ENCODE measurements at regions not wholly inside any gene's neighbourhood (a gene's known extent, or its start where the extent isn't known, plus 50 kb on each side); places are given as distances from the start of the nearest gene placed in this dataset.

- ChIA-PET POLR2A (no interaction called here), CTCF (interaction anchor here (1.4 kb wide), 1 partner anchor 10 kb away, joined by 3 read pairs; no protein-coding TSS in a partner anchor)
- TF ChIP-seq TFCP2L1 (CRISPR knock-in tag; IDR thresholded peaks at IDR 0.05), result no peak
- TF ChIP-seq ATOH8 (CRISPR knock-in tag; IDR thresholded peaks at IDR 0.05; ENCODE audit: low read depth), result no peak
- TF ChIP-seq HEYL (CRISPR knock-in tag; IDR thresholded peaks at IDR 0.05), result no peak
- TF ChIP-seq ZC3H11A (IDR thresholded peaks at IDR 0.05), result no peak
- no peak for TF ChIP-seq EHMT2 (IDR thresholded peaks at IDR 0.05; ENCODE audit: low read depth)
- TF ChIP-seq GATA3 (IDR thresholded peaks at IDR 0.05; ENCODE audit: borderline replicate concordance), result no peak
- TF ChIP-seq, protein P1, sequence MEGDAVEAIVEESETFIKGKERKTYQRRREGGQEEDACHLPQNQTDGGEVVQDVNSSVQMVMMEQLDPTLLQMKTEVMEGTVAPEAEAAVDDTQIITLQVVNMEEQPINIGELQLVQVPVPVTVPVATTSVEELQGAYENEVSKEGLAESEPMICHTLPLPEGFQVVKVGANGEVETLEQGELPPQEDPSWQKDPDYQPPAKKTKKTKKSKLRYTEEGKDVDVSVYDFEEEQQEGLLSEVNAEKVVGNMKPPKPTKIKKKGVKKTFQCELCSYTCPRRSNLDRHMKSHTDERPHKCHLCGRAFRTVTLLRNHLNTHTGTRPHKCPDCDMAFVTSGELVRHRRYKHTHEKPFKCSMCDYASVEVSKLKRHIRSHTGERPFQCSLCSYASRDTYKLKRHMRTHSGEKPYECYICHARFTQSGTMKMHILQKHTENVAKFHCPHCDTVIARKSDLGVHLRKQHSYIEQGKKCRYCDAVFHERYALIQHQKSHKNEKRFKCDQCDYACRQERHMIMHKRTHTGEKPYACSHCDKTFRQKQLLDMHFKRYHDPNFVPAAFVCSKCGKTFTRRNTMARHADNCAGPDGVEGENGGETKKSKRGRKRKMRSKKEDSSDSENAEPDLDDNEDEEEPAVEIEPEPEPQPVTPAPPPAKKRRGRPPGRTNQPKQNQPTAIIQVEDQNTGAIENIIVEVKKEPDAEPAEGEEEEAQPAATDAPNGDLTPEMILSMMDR (IDR thresholded peaks at IDR 0.05), result no peak
- TF ChIP-seq PHF8 (IDR thresholded peaks at IDR 0.05; ENCODE audit: borderline replicate concordance, low read depth), result no peak
- no peak for TF ChIP-seq FOSL2 (IDR thresholded peaks at IDR 0.05)
- no peak for TF ChIP-seq FOSL2 (CRISPR knock-in tag; IDR thresholded peaks at IDR 0.05)
- TF ChIP-seq EHF (CRISPR knock-in tag; IDR thresholded peaks at IDR 0.05), result no peak
- Histone ChIP-seq H3K4me2 (no peak overlapping the region), H3K4me3 (no peak overlapping the region), H3K27ac (no peak overlapping the region), H3K4me1 (no peaks in the 10 kb centered on the region), H3K9me3 (peaks cover 6% of the 10 kb centered on the region)
- no peak for DNase-seq (ENCODE audit: low read depth in 1 of 2, low spot score in 1 of 2)
- ATAC-seq, result no peak
- FAIRE-seq, result no peak
- WGBS (ENCODE audit: missing lambda C conversion rate), result 21% methylated on average over 6 of the region's 6 CpGs
Measured at GRCh38 chr19:32029235-32029634, 316.2 kb upstream of the ZNF507 start.

DNA sequence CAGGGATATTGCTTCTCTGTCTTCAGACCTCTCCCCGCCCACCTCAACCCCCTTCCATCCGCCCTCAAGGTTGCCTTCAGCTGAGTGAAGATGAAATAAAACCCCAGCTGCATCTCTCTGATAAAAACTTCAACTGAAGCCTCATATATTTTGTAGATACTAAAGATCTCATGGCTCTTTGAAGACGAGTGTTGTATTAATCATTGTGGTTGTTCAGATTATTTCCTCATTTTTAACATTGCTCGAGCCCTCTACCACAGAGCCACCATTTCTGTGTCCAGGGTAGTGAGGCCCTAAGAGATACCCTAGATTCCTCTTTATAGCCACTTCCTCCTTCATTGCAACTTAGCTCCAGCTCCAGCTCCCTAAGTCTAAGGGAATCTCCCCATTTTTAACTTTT is 312.8 kb upstream of the ZNF507 start:
- Histone ChIP-seq H3K4me3 (no peak overlapping the region), H3K4me1 (no peaks in the 10 kb centered on the region), H3K4me2 (no peak overlapping the region), H3K27ac (no peak overlapping the region), H3K9me3 (peaks cover 6% of the 10 kb centered on the region)
- no peak for ATAC-seq
- 4% methylated on average over 4 of the region's 4 CpGs for WGBS (ENCODE audit: missing lambda C conversion rate)
- CTCF ChIA-PET, result interaction anchor here (0.6 kb wide), 1 partner anchor 466 kb away, joined by 3 read pairs; no protein-coding TSS in a partner anchor
- no peak for FAIRE-seq
- no peak for DNase-seq (ENCODE audit: low read depth in 1 of 2, low spot score in 1 of 2)
- TF ChIP-seq CEBPB (IDR thresholded peaks at IDR 0.05) (no peak), BCL3 (IDR thresholded peaks at IDR 0.05) (no peak), HOXB5 (CRISPR knock-in tag; IDR thresholded peaks at IDR 0.05) (no peak), HMGXB4 (CRISPR knock-in tag; IDR thresholded peaks at IDR 0.05; ENCODE audit: borderline replicate concordance) (no peak), RARB (CRISPR knock-in tag; IDR thresholded peaks at IDR 0.05) (no peak), KDM1A (IDR thresholded peaks at IDR 0.05; ENCODE audit: low read depth) (no peak), FOXS1 (CRISPR knock-in tag; IDR thresholded peaks at IDR 0.05) (no peak), NPAS2 (CRISPR knock-in tag; IDR thresholded peaks at IDR 0.05; ENCODE audit: borderline replicate concordance) (no peak), MYC (IDR thresholded peaks at IDR 0.05; ENCODE audit: borderline replicate concordance, low read length) (no peak), ZFP36 (IDR thresholded peaks at IDR 0.05; ENCODE audit: borderline replicate concordance, partially characterized antibody) (no peak), TP53 (CRISPR knock-in tag; IDR thresholded peaks at IDR 0.05) (no peak), TFCP2L1 (CRISPR knock-in tag; IDR thresholded peaks at IDR 0.05) (no peak), RFX5 (IDR thresholded peaks at IDR 0.05) (no peak), NR3C1 (IDR thresholded peaks at IDR 0.05) (no peak), ZC3H11A (IDR thresholded peaks at IDR 0.05) (no peak), ZSCAN20 (CRISPR knock-in tag; IDR thresholded peaks at IDR 0.05) (no peak), ZNF302 (CRISPR knock-in tag; IDR thresholded peaks at IDR 0.05) (no peak), SMC3 (IDR thresholded peaks at IDR 0.05) (no peak), CBX8 (IDR thresholded peaks at IDR 0.05) (no peak)
- TF ChIP-seq, protein P2, sequence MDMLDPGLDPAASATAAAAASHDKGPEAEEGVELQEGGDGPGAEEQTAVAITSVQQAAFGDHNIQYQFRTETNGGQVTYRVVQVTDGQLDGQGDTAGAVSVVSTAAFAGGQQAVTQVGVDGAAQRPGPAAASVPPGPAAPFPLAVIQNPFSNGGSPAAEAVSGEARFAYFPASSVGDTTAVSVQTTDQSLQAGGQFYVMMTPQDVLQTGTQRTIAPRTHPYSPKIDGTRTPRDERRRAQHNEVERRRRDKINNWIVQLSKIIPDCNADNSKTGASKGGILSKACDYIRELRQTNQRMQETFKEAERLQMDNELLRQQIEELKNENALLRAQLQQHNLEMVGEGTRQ (IDR thresholded peaks at IDR 0.05), result no peak
- POLR2A ChIA-PET, result no interaction called here

Measured in A549 (cell line).